HG03135 (cell line): ENCODE measurements at regions not wholly inside any gene's neighbourhood (a gene's known extent, or its start where the extent isn't known, plus 50 kb on each side); places are given as distances from the start of the nearest gene placed in this dataset.
"Not testable (repeated sequence)": the region's sequence is repeated elsewhere in the genome, so short reads cannot be mapped to it uniquely, and the experiment has no call there.

Experiments
- ATAC-seq: cut with Tn5 transposase; IDR thresholded peaks from one replicate; pipeline ENCODE4 v1.9.1; 2021; ENCODE audit warnings: mild to moderate bottlenecking, moderate library complexity; ENCODE audit not compliant: unreplicated experiment

- ATAC-seq: no peak
These were observed 112.2 kb upstream of the ADRA1B start for GRCh38 chr5:159804121-159804520.

- ATAC-seq: no peak
These were observed 111.3 kb upstream of the ADRA1B start for GRCh38 chr5:159805021-159805420.

- not testable (repeated sequence) for ATAC-seq
These were observed 109.1 kb upstream of the ADRA1B start for GRCh38 chr5:159807135-159807534.

- ATAC-seq: no peak
These were observed 108.7 kb upstream of the ADRA1B start for GRCh38 chr5:159807586-159807985.

GRCh38 chr5:159811712-159812111, 104.6 kb upstream of the ADRA1B start:
- ATAC-seq: no peak

GRCh38 chr5:159812759-159813158, 103.5 kb upstream of the ADRA1B start:
- not testable (repeated sequence) for ATAC-seq

GRCh38 chr5:159814222-159814621, 102.1 kb upstream of the ADRA1B start:
- ATAC-seq: no peak

- no peak for ATAC-seq
These were observed 101.3 kb upstream of the ADRA1B start for GRCh38 chr5:159814805-159815585.

- ATAC-seq: no peak
These were observed 98.8 kb upstream of the ADRA1B start for GRCh38 chr5:159817262-159818029.

- ATAC-seq: no peak
These were observed 96.5 kb upstream of the ADRA1B start for GRCh38 chr5:159819591-159820411.

- ATAC-seq: no peak
These were observed 95.6 kb upstream of the ADRA1B start for GRCh38 chr5:159820692-159821091.

- ATAC-seq: no peak
These were observed 94.8 kb upstream of the ADRA1B start for GRCh38 chr5:159821461-159821940.

- no peak for ATAC-seq
These were observed 91.8 kb upstream of the ADRA1B start for GRCh38 chr5:159824188-159825161.

GRCh38 chr5:159825551-159826051, 90.7 kb upstream of the ADRA1B start:
- no peak for ATAC-seq

- peak; percentile 91 for ATAC-seq
These were observed 89.7 kb upstream of the ADRA1B start for GRCh38 chr5:159826351-159827214.

GRCh38 chr5:159827861-159828260, 88.4 kb upstream of the ADRA1B start:
- ATAC-seq: no peak

- no peak for ATAC-seq
These were observed 84.2 kb upstream of the ADRA1B start for GRCh38 chr5:159832073-159832472.

GRCh38 chr5:159833088-159833487, 83.2 kb upstream of the ADRA1B start:
- ATAC-seq: no peak

GRCh38 chr5:159833846-159834245, 82.4 kb upstream of the ADRA1B start:
- no peak for ATAC-seq
